Activated naive CD8-positive, alpha-beta T cell treated with anti-CD3 and anti-CD28 coated beads, Interleukin-2, amount 50 U/mL, for 24 hours (primary cell): ENCODE measurements at regions not wholly inside any gene's neighbourhood (a gene's known extent, or its start where the extent isn't known, plus 50 kb on each side); places are given as distances from the start of the nearest gene placed in this dataset.

Experiments used
- ATAC-seq: fragments of 150-1000 bp; cut with Tn5 transposase; one replicate; pipeline ENCODE4 v1.10.0; 2021
- DNase-seq: peaks from one replicate; pipeline ENCODE4 v3.0.0; 2021
- H3K27ac Mint-ChIP-seq: one replicate; pipeline ENCODE4 v1.8.0; 2021; ENCODE audit warnings: mild to moderate bottlenecking, mixed read lengths
- H3K27me3 Mint-ChIP-seq: one replicate; pipeline ENCODE4 v1.8.0; 2021; ENCODE audit warnings: mixed read lengths
- H3K36me3 Mint-ChIP-seq: one replicate; pipeline ENCODE4 v1.8.0; 2021; ENCODE audit warnings: low read depth, mixed read lengths
- H3K4me1 Mint-ChIP-seq: one replicate; pipeline ENCODE4 v1.8.0; 2021; ENCODE audit warnings: mixed read lengths
- H3K4me3 Mint-ChIP-seq: one replicate; pipeline ENCODE4 v1.8.0; 2021; ENCODE audit warnings: mild to moderate bottlenecking, moderate library complexity, mixed read lengths
- H3K9me3 Mint-ChIP-seq: one replicate; pipeline ENCODE4 v1.8.0; 2021; ENCODE audit warnings: mixed read lengths

GRCh38 chr13:95485518-95486144 lies 66.9 kb upstream of the CLDN10 start:
- H3K9me3 Mint-ChIP-seq, result peaks cover 6% of the 10 kb centered on the region
- no peak overlapping the region for H3K27ac Mint-ChIP-seq
- H3K27me3 Mint-ChIP-seq, result peaks cover 3% of the 10 kb centered on the region
- H3K4me1 Mint-ChIP-seq, result peaks cover 9% of the 10 kb centered on the region
- ATAC-seq, result no peak
- no peak for DNase-seq
- H3K36me3 Mint-ChIP-seq, result no peaks in the 10 kb centered on the region
- no peak overlapping the region for H3K4me3 Mint-ChIP-seq

DNA sequence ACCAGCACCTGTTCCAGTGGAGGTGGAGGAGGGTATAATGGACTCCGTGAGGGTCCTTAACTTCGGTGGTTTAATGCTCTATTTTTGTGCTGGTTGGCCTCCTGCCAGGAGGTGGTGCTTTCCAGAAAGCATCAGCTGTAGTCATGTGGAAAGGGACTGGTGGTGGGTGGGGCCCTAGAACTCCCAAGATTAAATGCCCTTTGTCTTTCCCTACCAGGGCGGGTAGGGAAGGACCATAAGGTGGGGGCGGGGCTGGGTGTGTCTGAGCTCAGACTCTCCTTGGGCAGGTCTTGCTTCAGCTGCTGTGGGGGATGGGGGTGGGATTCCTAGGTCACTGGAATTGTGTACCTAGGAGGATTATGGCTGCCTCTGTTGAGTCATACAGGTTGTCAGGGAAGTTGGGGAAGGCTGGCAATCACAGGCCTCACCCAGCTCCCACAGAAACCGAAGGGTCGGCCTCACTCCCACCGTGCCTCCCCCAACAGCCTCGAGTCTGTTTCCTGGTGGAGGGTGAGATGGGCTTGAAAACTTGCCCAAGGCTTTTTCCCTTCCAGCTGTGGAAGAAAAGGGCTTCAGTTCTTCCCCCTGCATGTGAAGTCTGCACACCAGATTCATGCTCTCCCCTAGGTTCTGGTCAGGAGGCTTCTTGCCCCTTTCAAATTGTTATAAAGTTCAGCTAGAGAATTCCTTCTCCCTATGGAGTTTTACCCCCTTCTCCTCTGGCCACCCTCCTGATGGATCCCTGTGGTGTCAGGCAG lies 60.3 kb upstream of the CLDN10 start:
- Mint-ChIP-seq H3K27me3 (peaks cover 13% of the 10 kb centered on the region), H3K27ac (no peak overlapping the region)
- DNase-seq, result no peak

GRCh38 chr13:95494082-95494681 lies 58.3 kb upstream of the CLDN10 start:
- Mint-ChIP-seq H3K4me1 (no peaks in the 10 kb centered on the region), H3K4me3 (no peak overlapping the region), H3K27me3 (peaks cover 14% of the 10 kb centered on the region), H3K27ac (no peak overlapping the region), H3K36me3 (no peaks in the 10 kb centered on the region), H3K9me3 (peaks cover 6% of the 10 kb centered on the region)
- DNase-seq (no peak), ATAC-seq (no peak)

More for the DNA sequence above, 60.3 kb upstream of the CLDN10 start:
- Mint-ChIP-seq H3K36me3 (no peaks in the 10 kb centered on the region), H3K4me1 (no peaks in the 10 kb centered on the region), H3K4me3 (no peak overlapping the region), H3K9me3 (peaks cover 6% of the 10 kb centered on the region)
- no peak for ATAC-seq

GRCh38 chr13:95496485-95496884 lies 56.0 kb upstream of the CLDN10 start:
- H3K27ac Mint-ChIP-seq, result no peak overlapping the region
- no peaks in the 10 kb centered on the region for H3K36me3 Mint-ChIP-seq
- DNase-seq (no peak), ATAC-seq (no peak)
- H3K4me3 Mint-ChIP-seq, result no peak overlapping the region
- peaks cover 8% of the 10 kb centered on the region for H3K9me3 Mint-ChIP-seq
- H3K4me1 Mint-ChIP-seq, result no peaks in the 10 kb centered on the region
- H3K27me3 Mint-ChIP-seq, result peaks cover 11% of the 10 kb centered on the region

- no peak for DNase-seq
- no peak for ATAC-seq
- no peak overlapping the region for H3K4me3 Mint-ChIP-seq
- no peaks in the 10 kb centered on the region for H3K4me1 Mint-ChIP-seq
- H3K27me3 Mint-ChIP-seq, result peaks cover 10% of the 10 kb centered on the region
- H3K27ac Mint-ChIP-seq, result no peak overlapping the region
- H3K9me3 Mint-ChIP-seq, result peaks cover 14% of the 10 kb centered on the region
- H3K36me3 Mint-ChIP-seq, result no peaks in the 10 kb centered on the region
Measured at GRCh38 chr13:95497381-95497807, 55.1 kb upstream of the CLDN10 start.

DNA sequence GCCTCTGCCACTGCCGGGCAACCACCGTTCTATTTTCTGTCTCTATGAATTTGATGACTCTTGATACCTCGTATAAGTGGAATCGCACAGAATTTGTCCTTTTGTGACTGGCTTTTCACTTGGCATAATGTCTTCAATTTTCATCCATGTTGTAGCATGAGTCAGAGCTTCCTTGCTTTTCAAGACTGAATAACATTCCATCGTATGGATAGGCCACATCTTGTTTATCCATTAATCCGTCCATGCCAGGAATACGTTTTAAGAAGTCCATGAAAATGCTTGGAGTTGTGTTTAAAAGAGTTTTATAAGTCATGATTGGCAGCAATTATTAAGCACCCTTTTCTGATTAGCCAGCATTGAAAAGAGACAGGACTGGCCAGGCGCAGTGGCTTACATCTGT lies 53.6 kb upstream of the CLDN10 start:
- no peaks in the 10 kb centered on the region for H3K36me3 Mint-ChIP-seq
- H3K9me3 Mint-ChIP-seq, result peaks cover 14% of the 10 kb centered on the region
- H3K27ac Mint-ChIP-seq, result no peak overlapping the region
- DNase-seq (no peak), ATAC-seq (no peak)
- peaks cover 8% of the 10 kb centered on the region for H3K27me3 Mint-ChIP-seq
- no peak overlapping the region for H3K4me3 Mint-ChIP-seq
- no peaks in the 10 kb centered on the region for H3K4me1 Mint-ChIP-seq

DNA sequence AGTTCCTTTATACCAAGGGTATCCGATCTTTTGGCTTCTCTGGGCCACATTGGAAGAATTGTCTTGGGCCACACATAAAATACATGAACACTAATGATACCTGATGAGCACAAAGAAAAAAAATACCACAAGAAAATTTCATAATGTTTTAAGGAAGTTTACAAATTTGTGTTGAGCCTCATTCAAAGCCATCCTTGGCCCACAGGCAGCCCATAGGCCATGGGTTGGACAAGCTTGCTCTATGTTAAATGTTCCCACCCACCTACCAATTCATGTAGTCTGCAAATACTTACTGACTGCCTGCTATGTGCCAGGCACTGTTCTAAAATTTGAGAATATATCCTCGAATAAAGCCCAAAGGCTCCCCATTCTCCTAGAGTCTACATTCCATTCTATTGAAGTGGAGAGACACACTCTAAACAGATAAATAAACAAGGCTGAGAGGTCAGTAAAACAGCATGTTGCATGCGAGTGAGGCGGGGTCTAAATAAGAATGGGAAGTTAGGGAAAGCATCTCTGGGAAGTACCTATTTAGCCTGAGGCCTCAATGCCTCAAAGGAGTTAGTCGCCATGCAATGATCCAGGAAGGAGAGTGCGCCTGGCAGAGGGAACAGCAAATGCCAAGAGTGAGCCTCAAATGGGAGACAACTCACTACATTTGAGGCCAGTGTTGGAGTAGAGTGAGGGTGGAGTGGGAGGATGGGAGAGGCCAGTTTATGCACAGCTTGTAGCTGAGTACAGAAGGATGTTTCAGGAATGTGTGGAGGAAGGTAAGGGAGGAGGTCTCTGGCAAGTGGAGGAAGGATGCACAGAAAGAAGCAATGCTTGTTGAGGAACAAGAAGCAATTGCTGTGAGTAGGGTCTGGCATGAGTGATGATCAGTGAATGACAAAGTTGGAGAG lies 52.5 kb upstream of the CLDN10 start:
- H3K27ac Mint-ChIP-seq, result no peak overlapping the region
- peaks cover 14% of the 10 kb centered on the region for H3K9me3 Mint-ChIP-seq
- ATAC-seq, result no peak
- DNase-seq, result no peak
- no peak overlapping the region for H3K4me3 Mint-ChIP-seq
- peaks cover 2% of the 10 kb centered on the region for H3K27me3 Mint-ChIP-seq
- H3K4me1 Mint-ChIP-seq, result no peaks in the 10 kb centered on the region
- no peaks in the 10 kb centered on the region for H3K36me3 Mint-ChIP-seq

DNA sequence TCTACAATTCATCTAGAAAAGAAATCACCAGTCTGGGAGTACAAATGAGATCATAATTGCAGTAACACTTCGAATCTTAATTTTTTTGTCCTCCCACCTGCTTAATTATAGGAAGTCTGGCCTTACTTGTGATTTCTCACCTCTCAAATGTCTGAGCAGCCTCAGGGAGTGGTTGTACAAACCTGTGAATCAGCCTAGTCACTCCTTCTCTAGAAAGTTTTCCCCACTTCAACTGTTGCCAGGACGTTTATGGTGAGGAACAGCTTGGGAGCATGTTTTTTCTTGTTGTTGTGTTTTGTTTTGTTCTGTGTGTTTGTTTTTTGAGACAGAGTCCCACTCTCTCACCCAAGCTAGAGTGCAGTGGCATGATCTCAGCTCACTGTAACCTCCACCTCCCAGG lies 50.3 kb upstream of the CLDN10 start:
- Mint-ChIP-seq H3K4me3 (no peak overlapping the region), H3K9me3 (peaks cover 14% of the 10 kb centered on the region), H3K27me3 (peaks cover 3% of the 10 kb centered on the region), H3K4me1 (no peaks in the 10 kb centered on the region), H3K27ac (no peak overlapping the region), H3K36me3 (no peaks in the 10 kb centered on the region)
- ATAC-seq, result no peak
- no peak for DNase-seq
